ENCODE measurements at regions not wholly inside any gene's neighbourhood (a gene's known extent, or its start where the extent isn't known, plus 50 kb on each side); places are given as distances from the start of the nearest gene placed in this dataset.

DNA sequence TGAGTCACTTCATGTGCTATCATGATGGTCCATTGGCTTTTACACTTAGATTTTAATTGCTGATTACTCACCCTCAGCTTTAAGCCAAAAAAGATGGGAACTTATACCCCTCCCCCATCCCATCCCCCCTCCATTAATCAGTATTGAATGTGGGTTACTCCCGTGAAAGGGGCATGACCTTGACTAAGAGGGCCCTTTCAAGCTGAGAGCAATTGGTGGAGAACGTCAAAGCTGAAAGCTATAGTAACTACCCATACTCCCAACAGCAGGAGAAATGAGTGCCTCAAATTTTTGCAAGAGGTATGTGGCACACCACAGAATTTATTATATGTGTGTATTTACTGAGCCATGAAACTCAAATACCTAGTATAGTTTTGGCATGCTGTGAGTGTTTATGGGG is 99.7 kb upstream of the CDH8 start:
- TF ChIP-seq, protein P1, sequence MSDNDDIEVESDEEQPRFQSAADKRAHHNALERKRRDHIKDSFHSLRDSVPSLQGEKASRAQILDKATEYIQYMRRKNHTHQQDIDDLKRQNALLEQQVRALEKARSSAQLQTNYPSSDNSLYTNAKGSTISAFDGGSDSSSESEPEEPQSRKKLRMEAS (IDR thresholded peaks at IDR 0.05) = no peak
- TF ChIP-seq RAD21 (IDR thresholded peaks at IDR 0.05; ENCODE audit: low read depth) = no peak
- TF ChIP-seq TCF12 (IDR thresholded peaks at IDR 0.05; ENCODE audit: low read depth) = no peak
- TF ChIP-seq, protein P2, sequence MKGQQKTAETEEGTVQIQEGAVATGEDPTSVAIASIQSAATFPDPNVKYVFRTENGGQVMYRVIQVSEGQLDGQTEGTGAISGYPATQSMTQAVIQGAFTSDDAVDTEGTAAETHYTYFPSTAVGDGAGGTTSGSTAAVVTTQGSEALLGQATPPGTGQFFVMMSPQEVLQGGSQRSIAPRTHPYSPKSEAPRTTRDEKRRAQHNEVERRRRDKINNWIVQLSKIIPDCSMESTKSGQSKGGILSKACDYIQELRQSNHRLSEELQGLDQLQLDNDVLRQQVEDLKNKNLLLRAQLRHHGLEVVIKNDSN (IDR thresholded peaks at IDR 0.05) = no peak
- no peak for TF ChIP-seq TAF1 (IDR thresholded peaks at IDR 0.05; ENCODE audit: low read depth)
- no peak for TF ChIP-seq EGR1 (IDR thresholded peaks at IDR 0.05)
- TF ChIP-seq CREB1 (IDR thresholded peaks at IDR 0.05; ENCODE audit: low read depth) = no peak
- no peak for TF ChIP-seq EP300 (IDR thresholded peaks at IDR 0.05; ENCODE audit: borderline replicate concordance)
- TF ChIP-seq NFIC (IDR thresholded peaks at IDR 0.05) = no peak
- TF ChIP-seq, protein P3, sequence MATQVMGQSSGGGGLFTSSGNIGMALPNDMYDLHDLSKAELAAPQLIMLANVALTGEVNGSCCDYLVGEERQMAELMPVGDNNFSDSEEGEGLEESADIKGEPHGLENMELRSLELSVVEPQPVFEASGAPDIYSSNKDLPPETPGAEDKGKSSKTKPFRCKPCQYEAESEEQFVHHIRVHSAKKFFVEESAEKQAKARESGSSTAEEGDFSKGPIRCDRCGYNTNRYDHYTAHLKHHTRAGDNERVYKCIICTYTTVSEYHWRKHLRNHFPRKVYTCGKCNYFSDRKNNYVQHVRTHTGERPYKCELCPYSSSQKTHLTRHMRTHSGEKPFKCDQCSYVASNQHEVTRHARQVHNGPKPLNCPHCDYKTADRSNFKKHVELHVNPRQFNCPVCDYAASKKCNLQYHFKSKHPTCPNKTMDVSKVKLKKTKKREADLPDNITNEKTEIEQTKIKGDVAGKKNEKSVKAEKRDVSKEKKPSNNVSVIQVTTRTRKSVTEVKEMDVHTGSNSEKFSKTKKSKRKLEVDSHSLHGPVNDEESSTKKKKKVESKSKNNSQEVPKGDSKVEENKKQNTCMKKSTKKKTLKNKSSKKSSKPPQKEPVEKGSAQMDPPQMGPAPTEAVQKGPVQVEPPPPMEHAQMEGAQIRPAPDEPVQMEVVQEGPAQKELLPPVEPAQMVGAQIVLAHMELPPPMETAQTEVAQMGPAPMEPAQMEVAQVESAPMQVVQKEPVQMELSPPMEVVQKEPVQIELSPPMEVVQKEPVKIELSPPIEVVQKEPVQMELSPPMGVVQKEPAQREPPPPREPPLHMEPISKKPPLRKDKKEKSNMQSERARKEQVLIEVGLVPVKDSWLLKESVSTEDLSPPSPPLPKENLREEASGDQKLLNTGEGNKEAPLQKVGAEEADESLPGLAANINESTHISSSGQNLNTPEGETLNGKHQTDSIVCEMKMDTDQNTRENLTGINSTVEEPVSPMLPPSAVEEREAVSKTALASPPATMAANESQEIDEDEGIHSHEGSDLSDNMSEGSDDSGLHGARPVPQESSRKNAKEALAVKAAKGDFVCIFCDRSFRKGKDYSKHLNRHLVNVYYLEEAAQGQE (IDR thresholded peaks at IDR 0.05; ENCODE audit: low read depth) = no peak
- no peak for TF ChIP-seq ZBTB7A (IDR thresholded peaks at IDR 0.05; ENCODE audit: low read depth)
- no peak for TF ChIP-seq YY1 (IDR thresholded peaks at IDR 0.05; ENCODE audit: low read depth)

DNA sequence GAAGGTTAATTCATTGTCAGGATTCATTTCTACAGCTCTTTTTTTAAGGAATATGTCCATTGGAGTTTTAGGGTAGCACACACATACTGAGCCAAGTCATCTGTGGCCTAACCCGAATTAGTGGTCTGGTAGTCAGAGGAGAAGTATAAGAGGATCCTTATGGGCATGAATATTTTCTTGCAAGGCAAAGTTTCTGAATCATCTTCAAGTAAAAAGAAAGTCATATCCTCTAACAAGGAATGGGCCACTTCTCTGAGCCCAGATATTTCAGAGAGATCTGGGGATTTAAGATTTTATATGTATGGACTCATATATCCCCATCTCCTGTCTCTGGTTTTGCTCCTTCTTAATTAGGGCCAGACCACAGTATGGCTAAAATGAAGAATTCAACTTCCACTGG is 99.2 kb upstream of the CDH8 start:
- TF ChIP-seq RAD21 (IDR thresholded peaks at IDR 0.05; ENCODE audit: low read depth) (no peak), ZBTB7A (IDR thresholded peaks at IDR 0.05; ENCODE audit: low read depth) (no peak), CEBPB (IDR thresholded peaks at IDR 0.05) (no peak), EP300 (IDR thresholded peaks at IDR 0.05; ENCODE audit: borderline replicate concordance) (no peak), CREB1 (IDR thresholded peaks at IDR 0.05; ENCODE audit: low read depth) (no peak), FOXM1 (IDR thresholded peaks at IDR 0.05; ENCODE audit: borderline replicate concordance, low read depth) (no peak), EGR1 (IDR thresholded peaks at IDR 0.05) (no peak), NFIC (IDR thresholded peaks at IDR 0.05) (no peak), YY1 (IDR thresholded peaks at IDR 0.05; ENCODE audit: low read depth) (no peak), TEAD4 (IDR thresholded peaks at IDR 0.05) (no peak), TCF12 (IDR thresholded peaks at IDR 0.05; ENCODE audit: low read depth) (no peak), TAF1 (IDR thresholded peaks at IDR 0.05; ENCODE audit: low read depth) (no peak)
- TF ChIP-seq, protein P3 (IDR thresholded peaks at IDR 0.05; ENCODE audit: low read depth) = no peak
- TF ChIP-seq, protein P1 (IDR thresholded peaks at IDR 0.05) = no peak
- TF ChIP-seq, protein P2 (IDR thresholded peaks at IDR 0.05) = no peak

DNA sequence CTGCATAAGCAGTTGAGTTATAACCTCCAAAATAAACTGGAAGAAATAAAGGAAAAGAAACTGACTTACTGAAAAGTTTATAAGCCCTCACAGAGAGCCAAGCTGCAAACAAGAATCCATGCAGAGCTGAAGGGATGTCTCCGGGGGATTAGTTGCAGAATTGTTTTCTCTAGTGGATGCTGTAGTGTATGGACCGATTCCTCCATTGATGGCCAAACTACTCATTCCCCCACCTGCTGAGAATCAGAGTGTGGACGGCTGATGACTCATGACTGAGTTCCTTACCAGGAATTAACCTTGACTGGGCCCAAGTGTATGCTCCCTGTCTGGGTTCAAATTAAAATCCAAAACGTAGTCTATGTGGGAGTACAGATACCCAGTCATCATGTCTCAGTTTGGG is 93.9 kb upstream of the CDH8 start:
- TF ChIP-seq EGR1 (IDR thresholded peaks at IDR 0.05) (no peak), CREB1 (IDR thresholded peaks at IDR 0.05; ENCODE audit: low read depth) (no peak), TAF1 (IDR thresholded peaks at IDR 0.05; ENCODE audit: low read depth) (no peak), FOXM1 (IDR thresholded peaks at IDR 0.05; ENCODE audit: borderline replicate concordance, low read depth) (no peak), NFIC (IDR thresholded peaks at IDR 0.05) (no peak), RAD21 (IDR thresholded peaks at IDR 0.05; ENCODE audit: low read depth) (no peak), TEAD4 (IDR thresholded peaks at IDR 0.05) (no peak)

DNA sequence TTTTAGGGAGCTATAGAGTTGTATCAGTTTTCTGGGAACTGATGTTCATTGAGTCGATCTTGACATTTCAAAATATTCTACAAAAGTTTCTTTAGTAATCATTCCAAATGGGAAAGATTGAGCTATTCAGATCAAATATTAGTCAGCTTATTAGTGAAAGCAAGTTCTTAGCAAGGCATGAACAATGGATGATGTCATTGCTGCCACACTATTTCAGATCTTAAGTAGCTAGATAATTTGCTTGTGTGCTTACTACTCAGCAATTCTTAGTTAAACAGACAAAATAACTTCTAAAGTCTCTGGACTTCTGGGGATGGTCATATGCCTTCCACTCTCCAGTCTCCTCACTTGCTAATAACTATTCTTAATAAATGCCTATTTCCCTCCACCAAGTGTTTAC is 69.0 kb upstream of the CDH8 start:
- no peak for TF ChIP-seq YY1 (IDR thresholded peaks at IDR 0.05; ENCODE audit: low read depth)
- TF ChIP-seq RAD21 (IDR thresholded peaks at IDR 0.05; ENCODE audit: low read depth) = no peak
- TF ChIP-seq NFIC (IDR thresholded peaks at IDR 0.05) = no peak
- TF ChIP-seq, protein P2 (IDR thresholded peaks at IDR 0.05) = no peak
- no peak for TF ChIP-seq CREB1 (IDR thresholded peaks at IDR 0.05; ENCODE audit: low read depth)

DNA sequence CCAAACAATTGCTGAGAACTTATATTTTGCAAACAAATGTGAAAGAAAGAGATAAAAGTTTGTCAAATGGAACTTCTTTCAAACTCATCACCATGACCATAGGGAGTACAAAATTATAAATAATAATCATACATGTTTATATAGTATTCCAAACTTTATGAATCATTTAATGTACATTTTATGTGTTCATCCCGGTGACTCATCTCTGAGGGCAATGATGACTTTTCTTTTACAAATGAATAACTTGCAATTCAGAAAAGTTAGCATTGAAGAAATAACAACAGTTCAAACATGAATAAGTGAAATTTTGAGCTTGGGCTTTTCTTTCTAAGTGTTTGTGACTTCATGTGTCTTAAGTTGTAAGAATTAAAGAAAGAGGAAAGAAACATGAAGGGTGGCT is 66.3 kb upstream of the CDH8 start:
- no peak for TF ChIP-seq NFIC (IDR thresholded peaks at IDR 0.05)
- TF ChIP-seq, protein P1 (IDR thresholded peaks at IDR 0.05) = no peak
- no peak for TF ChIP-seq TEAD4 (IDR thresholded peaks at IDR 0.05)
- no peak for TF ChIP-seq CEBPB (IDR thresholded peaks at IDR 0.05)
- no peak for TF ChIP-seq CREB1 (IDR thresholded peaks at IDR 0.05; ENCODE audit: low read depth)
- TF ChIP-seq, protein P3 (IDR thresholded peaks at IDR 0.05; ENCODE audit: low read depth) = no peak
- no peak for TF ChIP-seq ZBTB7A (IDR thresholded peaks at IDR 0.05; ENCODE audit: low read depth)
- no peak for TF ChIP-seq FOXM1 (IDR thresholded peaks at IDR 0.05; ENCODE audit: borderline replicate concordance, low read depth)
- TF ChIP-seq YY1 (IDR thresholded peaks at IDR 0.05; ENCODE audit: low read depth) = no peak
- no peak for TF ChIP-seq EP300 (IDR thresholded peaks at IDR 0.05; ENCODE audit: borderline replicate concordance)
- no peak for TF ChIP-seq EGR1 (IDR thresholded peaks at IDR 0.05)
- TF ChIP-seq TAF1 (IDR thresholded peaks at IDR 0.05; ENCODE audit: low read depth) = no peak
- TF ChIP-seq RAD21 (IDR thresholded peaks at IDR 0.05; ENCODE audit: low read depth) = no peak
- TF ChIP-seq, protein P2 (IDR thresholded peaks at IDR 0.05) = no peak
- no peak for TF ChIP-seq TCF12 (IDR thresholded peaks at IDR 0.05; ENCODE audit: low read depth)
